HEK293T (cell line): ENCODE measurements at regions not wholly inside any gene's neighbourhood (a gene's known extent, or its start where the extent isn't known, plus 50 kb on each side); places are given as distances from the start of the nearest gene placed in this dataset.

ENCODE experiments used
- CTCF ChIA-PET: fragments of 350-600 bp; formaldehyde crosslinking; extraction: SDS; loops from one replicate; lab custom pipeline; 2021; ENCODE audit warnings: antibody characterized with exemption, inconsistent platforms; lab: Yijun Ruan, JAX
- POLR2A ChIA-PET: fragments of 350-600 bp; formaldehyde crosslinking; extraction: SDS; loops from one replicate; lab custom pipeline; 2020; ENCODE audit warnings: antibody characterized with exemption, inconsistent platforms; lab: Yijun Ruan, JAX
- DNase-seq: peaks from one replicate; pipeline ENCODE4 v3.0.0; 2012; ENCODE audit warnings: mixed read lengths; ENCODE audit errors: extremely low spot score
- ARNT ChIP-seq: fragments of 450-650 bp; IDR thresholded peaks from 2 replicates; pipeline ENCODE4 v1.6.1; 2017; ENCODE audit warnings: mild to moderate bottlenecking
- CTBP1 ChIP-seq: fragments of 450-650 bp; IDR thresholded peaks from 2 replicates; pipeline ENCODE4 v1.6.1; 2016; ENCODE audit warnings: borderline replicate concordance
- ELF4 ChIP-seq: fragments of 450-650 bp; IDR thresholded peaks from 2 replicates; pipeline ENCODE4 v1.6.1; 2017; ENCODE audit warnings: antibody characterized with exemption
- FOXA1 ChIP-seq: fragments of 450-650 bp; IDR thresholded peaks from 2 replicates; pipeline ENCODE4 v1.6.1; 2016; ENCODE audit warnings: mild to moderate bottlenecking
- FOXK2 ChIP-seq: fragments of 450-650 bp; IDR thresholded peaks from 2 replicates; pipeline ENCODE4 v1.6.1; 2016; ENCODE audit warnings: mild to moderate bottlenecking
- FOXM1 ChIP-seq: fragments of 450-650 bp; IDR thresholded peaks from 2 replicates; pipeline ENCODE4 v1.6.1; 2017; ENCODE audit warnings: mild to moderate bottlenecking, borderline replicate concordance
- HDGF ChIP-seq: fragments of 450-650 bp; IDR thresholded peaks from 2 replicates; pipeline ENCODE4 v1.6.1; 2017; ENCODE audit warnings: antibody characterized with exemption, borderline replicate concordance
- L3MBTL2 ChIP-seq: fragments of 450-650 bp; conservative IDR thresholded peaks from 2 replicates; pipeline ENCODE4 v1.6.1; 2016; ENCODE audit warnings: mild to moderate bottlenecking
- LEF1 ChIP-seq: fragments of 450-650 bp; IDR thresholded peaks from 2 replicates; pipeline ENCODE4 v1.6.1; 2017; ENCODE audit warnings: mild to moderate bottlenecking, borderline replicate concordance
- NFRKB ChIP-seq: fragments of 450-650 bp; IDR thresholded peaks from 2 replicates; pipeline ENCODE4 v1.6.1; 2016; ENCODE audit warnings: mild to moderate bottlenecking, moderate library complexity
- SP1 ChIP-seq: fragments of 450-650 bp; IDR thresholded peaks from 2 replicates; pipeline ENCODE4 v1.6.1; 2017
- SUZ12 ChIP-seq: fragments of 450-650 bp; IDR thresholded peaks from 2 replicates; pipeline ENCODE4 v1.6.1; 2016; ENCODE audit warnings: mild to moderate bottlenecking
- TARDBP ChIP-seq: fragments of 450-650 bp; IDR thresholded peaks from 2 replicates; pipeline ENCODE4 v1.6.1; 2016
- ZNF384 ChIP-seq: fragments of 450-650 bp; IDR thresholded peaks from 2 replicates; pipeline ENCODE4 v1.6.1; 2016
- TF ChIP-seq, protein P1 (sequence below): fragments of 450-650 bp; IDR thresholded peaks from 2 replicates; pipeline ENCODE4 v1.6.1; 2016

DNA sequence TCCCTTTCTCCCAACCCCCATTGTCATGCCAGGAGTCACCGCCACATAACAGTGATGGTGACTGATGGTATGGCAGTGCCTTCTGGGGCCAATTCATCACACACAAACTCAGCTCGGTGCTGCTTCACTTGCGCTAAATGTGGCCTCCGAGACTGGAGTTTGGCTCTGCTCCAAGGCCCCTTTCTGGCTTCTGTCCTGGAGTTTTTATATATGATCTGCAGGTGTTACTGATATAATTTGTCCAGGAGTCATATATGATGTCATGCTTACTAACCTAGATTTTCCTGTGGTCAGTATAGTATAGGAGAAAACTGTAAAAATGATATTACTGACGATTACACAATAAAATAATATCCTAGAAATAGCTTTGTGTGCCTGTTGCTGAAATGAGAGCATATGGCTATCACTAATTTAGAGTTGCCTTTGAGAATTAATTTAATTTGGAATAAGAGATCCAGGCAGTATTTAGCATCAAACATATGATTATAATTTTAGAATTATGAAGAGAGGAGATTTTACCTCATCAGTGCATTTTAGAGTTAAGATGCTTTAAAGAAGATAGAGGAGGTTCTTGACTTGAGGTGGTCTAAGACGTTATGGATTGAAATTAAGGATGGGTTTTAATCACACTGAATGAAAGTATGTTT is 334.1 kb upstream of the CD180 start:
- DNase-seq: no peak
- no peak for TF ChIP-seq TARDBP
- ChIA-PET CTCF (no interaction called here), POLR2A (no interaction called here)

DNA sequence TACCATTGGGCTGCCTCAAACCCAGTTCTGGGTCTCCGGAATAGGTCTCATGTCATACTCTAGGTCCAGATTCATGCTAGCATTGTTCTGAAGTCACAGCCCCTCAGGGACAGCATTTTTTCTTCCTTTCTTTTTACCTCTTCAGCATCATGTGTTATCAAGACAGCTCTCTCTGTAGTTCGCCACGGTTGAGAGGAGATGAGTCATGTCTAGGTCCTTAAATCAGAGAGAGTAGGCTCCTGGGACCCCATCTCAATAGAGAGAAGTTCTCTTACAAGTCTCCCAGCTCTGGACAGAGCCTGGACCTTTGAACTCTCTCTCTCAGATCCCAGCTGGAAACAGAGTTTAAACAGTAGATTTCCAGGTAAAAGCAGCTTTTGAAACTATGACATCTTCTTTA is 332.4 kb upstream of the CD180 start:
- TF ChIP-seq HDGF: no peak
- no peak for TF ChIP-seq ELF4
- no peak for TF ChIP-seq FOXK2
- TF ChIP-seq FOXM1: no peak
- TF ChIP-seq ZNF384: no peak
- TF ChIP-seq, protein P1, sequence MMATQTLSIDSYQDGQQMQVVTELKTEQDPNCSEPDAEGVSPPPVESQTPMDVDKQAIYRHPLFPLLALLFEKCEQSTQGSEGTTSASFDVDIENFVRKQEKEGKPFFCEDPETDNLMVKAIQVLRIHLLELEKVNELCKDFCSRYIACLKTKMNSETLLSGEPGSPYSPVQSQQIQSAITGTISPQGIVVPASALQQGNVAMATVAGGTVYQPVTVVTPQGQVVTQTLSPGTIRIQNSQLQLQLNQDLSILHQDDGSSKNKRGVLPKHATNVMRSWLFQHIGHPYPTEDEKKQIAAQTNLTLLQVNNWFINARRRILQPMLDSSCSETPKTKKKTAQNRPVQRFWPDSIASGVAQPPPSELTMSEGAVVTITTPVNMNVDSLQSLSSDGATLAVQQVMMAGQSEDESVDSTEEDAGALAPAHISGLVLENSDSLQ: no peak
- no peak for TF ChIP-seq LEF1
- TF ChIP-seq L3MBTL2: no peak
- ChIA-PET CTCF (no interaction called here), POLR2A (no interaction called here)
- no peak for DNase-seq

DNA sequence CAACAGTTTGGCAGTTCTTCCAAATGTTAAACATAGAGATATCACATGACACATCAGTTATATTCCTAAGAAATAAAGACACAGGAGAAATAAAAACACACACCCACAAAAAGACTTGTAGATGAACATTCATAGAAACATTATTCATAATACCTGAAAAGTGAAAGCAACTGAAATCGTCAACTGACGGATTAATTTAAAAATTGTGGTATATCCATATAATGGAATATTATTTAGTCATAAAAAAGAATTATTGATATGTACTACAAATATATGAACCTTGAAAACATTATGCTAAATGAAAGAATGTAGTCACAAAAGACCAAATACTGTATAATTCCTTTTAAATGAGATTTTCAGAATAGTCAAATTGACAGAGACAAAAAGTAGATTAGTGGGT is 330.2 kb upstream of the CD180 start:
- CTCF ChIA-PET: no interaction called here
- POLR2A ChIA-PET: no interaction called here
- DNase-seq: no peak
- TF ChIP-seq FOXM1: no peak
- TF ChIP-seq LEF1: no peak
- TF ChIP-seq, protein P1: no peak
- no peak for TF ChIP-seq HDGF
- TF ChIP-seq FOXA1: no peak
- no peak for TF ChIP-seq TARDBP
- no peak for TF ChIP-seq CTBP1
- no peak for TF ChIP-seq ELF4

DNA sequence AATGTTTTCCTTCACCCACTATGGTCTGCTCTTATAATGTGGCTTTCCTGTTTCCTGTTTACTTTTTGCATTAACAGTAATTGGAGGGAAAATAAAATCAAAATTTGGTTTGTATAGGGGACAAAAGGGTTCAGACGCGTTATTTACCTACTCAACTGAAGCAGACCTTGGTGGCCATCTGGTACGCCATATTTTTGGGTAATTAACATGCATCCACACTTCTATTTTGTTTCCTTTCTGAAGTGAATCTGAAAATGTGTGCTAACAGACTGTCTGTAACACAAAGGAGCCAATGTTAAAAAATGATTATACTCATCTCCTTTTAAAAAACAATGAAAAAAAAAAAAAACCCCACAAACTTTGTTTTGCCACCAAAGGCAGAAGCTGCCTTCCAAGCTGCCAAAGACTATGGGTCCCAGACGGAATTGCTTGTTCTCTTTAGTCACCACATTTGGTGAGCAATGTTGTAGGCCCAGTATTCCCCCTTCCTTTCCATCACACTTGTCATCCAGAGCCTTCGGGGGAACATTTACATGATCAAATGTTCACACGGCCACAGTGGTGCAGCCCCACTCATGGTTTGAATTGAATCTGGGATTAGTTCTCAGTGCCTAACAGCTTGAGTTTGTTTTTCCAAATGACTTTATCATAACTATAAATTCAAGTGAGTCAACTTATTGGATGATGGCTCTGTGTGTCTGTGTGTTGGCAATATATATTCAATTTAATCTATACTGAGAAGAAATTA is 323.7 kb upstream of the CD180 start:
- TF ChIP-seq, protein P1: no peak
- TF ChIP-seq ELF4 (no peak), L3MBTL2 (no peak), SUZ12 (no peak), CTBP1 (no peak)
- ChIA-PET POLR2A (no interaction called here), CTCF (no interaction called here)
- no peak for DNase-seq

DNA sequence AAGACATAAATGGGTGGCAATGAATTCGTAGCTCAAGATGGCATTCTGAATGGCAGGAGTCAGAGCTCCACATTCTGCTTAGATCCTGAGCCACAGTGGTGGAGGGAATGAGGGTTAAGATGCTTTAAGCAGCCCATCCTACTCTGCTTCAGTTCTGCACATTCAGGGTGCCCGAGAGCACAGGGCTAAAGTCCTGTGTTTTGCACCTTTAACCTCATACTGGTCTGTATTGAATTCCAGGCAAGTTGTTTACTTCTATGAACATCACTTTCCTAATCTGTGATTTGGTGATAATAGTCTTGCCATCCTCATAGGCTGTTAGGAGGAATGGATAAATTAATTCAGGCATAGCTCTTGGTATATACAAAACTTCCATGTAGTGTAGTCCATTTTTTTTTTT is 321.6 kb upstream of the CD180 start:
- POLR2A ChIA-PET: no interaction called here
- TF ChIP-seq FOXA1: no peak
- no peak for TF ChIP-seq L3MBTL2
- no peak for TF ChIP-seq TARDBP
- no peak for TF ChIP-seq HDGF
- no peak for TF ChIP-seq ARNT
- no peak for TF ChIP-seq CTBP1
- no peak for TF ChIP-seq NFRKB
- TF ChIP-seq FOXM1: no peak
- no peak for TF ChIP-seq SP1
- TF ChIP-seq, protein P1: no peak

DNA sequence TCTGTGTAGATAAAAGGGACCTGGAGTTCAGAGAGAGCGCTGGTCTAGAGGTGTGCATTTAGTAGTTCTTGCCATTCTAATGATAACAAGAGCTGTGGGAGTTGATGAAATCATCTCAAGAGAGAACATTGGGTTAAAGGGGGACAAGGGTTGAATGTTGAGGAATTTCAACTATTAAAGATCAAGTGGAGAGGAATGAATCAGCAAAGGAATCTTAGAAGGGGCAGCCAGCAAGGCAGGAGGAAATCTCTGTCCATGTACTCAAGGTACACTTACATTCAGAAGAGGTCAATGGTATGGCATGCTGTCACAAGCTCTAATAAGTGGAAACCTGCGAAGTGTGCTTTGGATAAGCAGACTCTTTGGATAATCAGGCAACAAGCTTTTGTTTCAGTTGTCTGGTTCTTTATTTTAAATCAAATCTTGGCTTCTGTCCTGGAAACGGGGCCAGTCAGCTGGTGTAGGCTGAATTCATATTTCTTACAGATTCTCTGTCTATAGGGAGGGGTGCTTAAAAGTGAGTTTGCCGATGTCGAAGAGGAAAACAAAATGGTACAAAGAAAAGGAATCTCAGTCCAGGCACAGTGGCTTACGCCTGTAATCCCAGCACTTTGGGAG is 320.5 kb upstream of the CD180 start:
- CTCF ChIA-PET: no interaction called here
- DNase-seq: no peak
- POLR2A ChIA-PET: no interaction called here
- TF ChIP-seq ZNF384: no peak
- TF ChIP-seq, protein P1: no peak
- TF ChIP-seq HDGF: no peak
- no peak for TF ChIP-seq ARNT
- no peak for TF ChIP-seq LEF1
- no peak for TF ChIP-seq TARDBP
- TF ChIP-seq ELF4: no peak
- TF ChIP-seq FOXA1: no peak

More for the DNA sequence above, 321.6 kb upstream of the CD180 start:
- no peak for DNase-seq
- CTCF ChIA-PET: no interaction called here
